ENCODE measurements at regions not wholly inside any gene's neighbourhood (a gene's known extent, or its start where the extent isn't known, plus 50 kb on each side); places are given as distances from the start of the nearest gene placed in this dataset.

DNA sequence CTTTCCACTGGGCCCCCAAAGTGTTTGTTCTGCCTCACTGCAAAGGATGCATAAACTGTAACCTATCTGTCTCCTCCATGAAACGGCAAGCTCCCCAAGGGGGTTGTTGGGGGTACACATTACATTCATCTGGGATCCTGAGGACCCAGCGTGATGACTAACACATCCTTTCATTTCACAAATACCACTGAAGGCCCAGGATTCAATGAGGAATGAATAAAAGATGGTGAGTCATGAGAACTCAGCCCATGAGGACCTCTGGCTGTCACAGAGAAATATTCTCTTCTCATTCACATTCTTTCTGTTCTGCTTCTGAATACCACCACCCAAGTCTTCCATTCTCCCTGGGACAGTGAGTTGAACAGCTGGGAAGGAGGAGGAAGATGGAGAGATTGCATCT is 149.8 kb downstream of the RBFOX3 start:
- no peak for DNase-seq (ENCODE audit: low read depth)
- in situ Hi-C loops (cut with HindIII; ENCODE audit: low sequenced_read_pairs): loop anchor here (25.0 kb wide), 1 partner anchor 201 kb away; no protein-coding TSS in a partner anchor
- TF ChIP-seq, protein P1, sequence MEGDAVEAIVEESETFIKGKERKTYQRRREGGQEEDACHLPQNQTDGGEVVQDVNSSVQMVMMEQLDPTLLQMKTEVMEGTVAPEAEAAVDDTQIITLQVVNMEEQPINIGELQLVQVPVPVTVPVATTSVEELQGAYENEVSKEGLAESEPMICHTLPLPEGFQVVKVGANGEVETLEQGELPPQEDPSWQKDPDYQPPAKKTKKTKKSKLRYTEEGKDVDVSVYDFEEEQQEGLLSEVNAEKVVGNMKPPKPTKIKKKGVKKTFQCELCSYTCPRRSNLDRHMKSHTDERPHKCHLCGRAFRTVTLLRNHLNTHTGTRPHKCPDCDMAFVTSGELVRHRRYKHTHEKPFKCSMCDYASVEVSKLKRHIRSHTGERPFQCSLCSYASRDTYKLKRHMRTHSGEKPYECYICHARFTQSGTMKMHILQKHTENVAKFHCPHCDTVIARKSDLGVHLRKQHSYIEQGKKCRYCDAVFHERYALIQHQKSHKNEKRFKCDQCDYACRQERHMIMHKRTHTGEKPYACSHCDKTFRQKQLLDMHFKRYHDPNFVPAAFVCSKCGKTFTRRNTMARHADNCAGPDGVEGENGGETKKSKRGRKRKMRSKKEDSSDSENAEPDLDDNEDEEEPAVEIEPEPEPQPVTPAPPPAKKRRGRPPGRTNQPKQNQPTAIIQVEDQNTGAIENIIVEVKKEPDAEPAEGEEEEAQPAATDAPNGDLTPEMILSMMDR (IDR thresholded peaks at IDR 0.05; ENCODE audit: low read depth, low read length, missing control alignments): no peak
- H3K4me3 ChIP-seq (ENCODE audit: low read depth, low read length): no peak overlapping the region

DNA sequence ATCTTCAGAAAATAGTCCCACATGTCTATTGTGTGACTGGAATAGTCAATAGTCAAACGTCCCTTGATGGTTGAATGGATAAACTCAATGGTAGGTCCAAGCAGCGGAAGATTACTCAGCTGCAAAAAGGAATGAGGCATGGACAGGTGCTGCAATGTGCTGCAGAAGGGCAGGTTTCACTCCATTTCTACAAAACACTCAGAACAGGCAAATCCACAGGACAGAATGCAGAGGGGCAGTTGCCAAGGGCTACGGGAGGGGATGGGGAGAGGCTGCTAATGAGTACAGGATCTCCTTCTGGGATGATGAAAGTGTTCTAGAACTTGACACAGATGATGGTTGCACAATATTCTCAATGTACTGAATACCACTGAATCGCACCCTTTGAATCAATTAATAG is 151.0 kb downstream of the RBFOX3 start:
- TF ChIP-seq, protein P1 (IDR thresholded peaks at IDR 0.05; ENCODE audit: low read depth, low read length, missing control alignments): no peak
- H3K4me3 ChIP-seq (ENCODE audit: low read depth, low read length): no peak overlapping the region
- DNase-seq (ENCODE audit: low read depth): no peak
- in situ Hi-C loops (cut with HindIII; ENCODE audit: low sequenced_read_pairs): loop anchor here (25.0 kb wide), 1 partner anchor 202 kb away; no protein-coding TSS in a partner anchor

DNA sequence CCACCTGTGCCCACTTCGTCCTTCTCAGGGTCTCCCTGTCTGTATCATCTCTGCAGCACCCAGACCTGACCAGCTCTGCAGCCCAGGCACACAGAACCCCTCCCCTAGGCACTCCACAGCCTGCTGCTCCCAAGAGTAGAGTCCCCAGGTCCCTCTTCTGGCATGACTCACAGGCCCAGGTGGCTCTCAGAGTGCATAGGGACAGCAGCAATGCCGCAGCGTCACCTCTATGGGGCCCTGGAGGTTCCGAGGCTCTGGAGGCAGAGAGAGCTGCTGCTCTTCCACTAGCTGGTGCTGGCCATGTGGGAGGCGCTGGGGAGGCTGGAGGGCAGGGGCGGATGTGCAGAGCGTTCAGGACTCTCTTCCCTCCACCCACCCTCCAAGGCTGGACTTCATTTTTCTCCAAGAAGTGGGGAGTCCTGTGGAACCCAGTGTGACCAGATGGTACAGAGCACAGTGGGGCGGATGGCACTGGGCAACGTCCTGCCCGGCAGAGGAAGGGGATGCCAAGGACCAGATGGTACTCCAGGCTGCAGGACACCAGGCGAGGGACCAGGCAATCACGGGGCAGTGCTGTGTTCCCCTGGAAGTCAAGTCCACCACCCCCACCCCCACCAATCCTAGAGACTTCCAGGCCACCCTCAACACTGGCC is 151.7 kb downstream of the RBFOX3 start:
- TF ChIP-seq, protein P1 (IDR thresholded peaks at IDR 0.05; ENCODE audit: low read depth, low read length, missing control alignments): no peak
- no peak overlapping the region for H3K4me3 ChIP-seq (ENCODE audit: low read depth, low read length)
- in situ Hi-C loops (cut with HindIII; ENCODE audit: low sequenced_read_pairs): loop anchor here (25.0 kb wide), 1 partner anchor 203 kb away; no protein-coding TSS in a partner anchor
- no peak for DNase-seq (ENCODE audit: low read depth)

DNA sequence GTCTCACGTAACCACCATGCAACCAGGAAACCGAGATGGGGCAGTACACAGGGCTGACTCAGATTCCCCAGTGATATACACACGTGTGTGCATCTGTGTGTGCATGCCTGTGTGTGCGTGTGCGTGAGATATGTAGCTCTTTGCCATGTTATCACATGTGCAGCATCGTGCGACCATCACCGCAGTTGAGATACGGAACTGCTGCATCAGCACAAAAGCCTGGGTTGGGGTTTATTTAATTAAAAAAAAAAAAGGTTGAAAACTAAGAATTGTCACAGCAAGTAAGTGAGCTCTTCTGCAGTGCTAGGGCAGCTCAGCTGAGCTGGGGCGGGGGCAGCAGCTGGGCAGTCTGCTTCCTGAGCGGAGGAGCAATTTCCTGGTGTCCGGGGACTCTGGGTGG is 152.5 kb downstream of the RBFOX3 start:
- TF ChIP-seq, protein P1 (IDR thresholded peaks at IDR 0.05; ENCODE audit: low read depth, low read length, missing control alignments): no peak
- DNase-seq (ENCODE audit: low read depth): no peak
- in situ Hi-C loops (cut with HindIII; ENCODE audit: low sequenced_read_pairs): loop anchor here (25.0 kb wide), 1 partner anchor 204 kb away; no protein-coding TSS in a partner anchor
- H3K4me3 ChIP-seq (ENCODE audit: low read depth, low read length): no peak overlapping the region

DNA sequence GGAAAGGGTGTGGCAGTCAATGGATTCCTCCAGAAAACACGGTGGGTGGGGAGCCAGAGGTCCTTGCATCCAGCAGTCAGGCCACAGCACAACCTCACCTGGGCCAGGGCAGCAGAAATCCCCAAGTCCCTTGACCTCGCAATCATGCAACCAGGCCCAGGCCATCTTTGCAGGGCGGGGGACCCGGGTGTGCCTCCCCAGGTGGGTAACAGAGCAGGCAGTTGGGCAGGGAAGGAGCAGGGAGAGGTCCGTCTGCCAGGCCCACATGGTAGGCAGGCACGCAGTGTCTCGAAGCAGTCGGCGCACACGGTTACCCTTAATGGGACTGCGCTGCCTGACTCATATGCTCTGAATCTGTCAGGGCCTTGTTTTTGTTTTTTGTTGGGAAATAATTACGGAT is 153.0 kb downstream of the RBFOX3 start:
- DNase-seq (ENCODE audit: low read depth): no peak
- in situ Hi-C loops (cut with HindIII; ENCODE audit: low sequenced_read_pairs): loop anchor here (25.0 kb wide), 1 partner anchor 204 kb away; no protein-coding TSS in a partner anchor

DNA sequence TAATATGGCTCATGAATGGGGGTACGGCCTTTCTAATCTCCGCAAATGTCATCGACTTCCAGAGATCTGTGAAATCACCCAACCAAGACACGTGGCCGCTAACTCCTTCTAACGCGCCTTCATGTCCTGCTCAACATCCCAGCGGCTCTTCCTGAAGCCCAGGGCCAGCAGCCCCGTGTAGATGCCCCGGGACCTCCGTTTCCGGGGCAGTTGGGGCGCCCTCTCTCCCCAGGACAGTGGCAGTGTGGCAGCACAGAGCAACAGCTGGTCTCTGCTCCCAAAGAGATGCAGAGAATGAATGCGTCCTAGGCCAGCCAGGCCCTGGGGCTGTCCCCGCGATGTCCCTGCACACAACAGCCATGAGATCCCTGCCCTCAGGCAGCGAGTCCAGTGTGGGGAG is 153.5 kb downstream of the RBFOX3 start:
- TF ChIP-seq, protein P1 (IDR thresholded peaks at IDR 0.05; ENCODE audit: low read depth, low read length, missing control alignments): no peak

More for the DNA sequence above, 153.0 kb downstream of the RBFOX3 start:
- TF ChIP-seq, protein P1 (IDR thresholded peaks at IDR 0.05; ENCODE audit: low read depth, low read length, missing control alignments): no peak
- H3K4me3 ChIP-seq (ENCODE audit: low read depth, low read length): no peak overlapping the region

More for the DNA sequence above, 153.5 kb downstream of the RBFOX3 start:
- no peak for DNase-seq (ENCODE audit: low read depth)
- no peak overlapping the region for H3K4me3 ChIP-seq (ENCODE audit: low read depth, low read length)
- in situ Hi-C loops (cut with HindIII; ENCODE audit: low sequenced_read_pairs): loop anchor here (25.0 kb wide), 1 partner anchor 205 kb away; no protein-coding TSS in a partner anchor
